Adrenal gland (tissue), 5 donors: ENCODE measurements at regions not wholly inside any gene's neighbourhood (a gene's known extent, or its start where the extent isn't known, plus 50 kb on each side); places are given as distances from the start of the nearest gene placed in this dataset.

Source experiments
- CTCF ChIP-seq, 6 experiments: fragments of 450-650 bp in 4 of 6; fragments of 200-600 bp in 2 of 6; sonication (generic) in 1 of 6; IDR thresholded peaks; 1 replicate in 5 of 6; 2 replicates in 1 of 6; pipeline versions ENCODE4 v1.5.1 to v1.8.0; 2016 to 2021; ENCODE audit warnings: antibody characterized with exemption in 6 of 6, mild to moderate bottlenecking in 2 of 6, moderate library complexity in 1 of 6
- POLR2A ChIP-seq, 2 donors: fragments of 450-650 bp; IDR thresholded peaks; one replicate each; pipeline ENCODE4 v1.6.1; 2017; ENCODE audit warnings: antibody characterized with exemption in 2 of 2, mild to moderate bottlenecking in 2 of 2, moderate library complexity in 1 of 2
- donor health status: DM: no; HTN: no; CAD: no.

DNA sequence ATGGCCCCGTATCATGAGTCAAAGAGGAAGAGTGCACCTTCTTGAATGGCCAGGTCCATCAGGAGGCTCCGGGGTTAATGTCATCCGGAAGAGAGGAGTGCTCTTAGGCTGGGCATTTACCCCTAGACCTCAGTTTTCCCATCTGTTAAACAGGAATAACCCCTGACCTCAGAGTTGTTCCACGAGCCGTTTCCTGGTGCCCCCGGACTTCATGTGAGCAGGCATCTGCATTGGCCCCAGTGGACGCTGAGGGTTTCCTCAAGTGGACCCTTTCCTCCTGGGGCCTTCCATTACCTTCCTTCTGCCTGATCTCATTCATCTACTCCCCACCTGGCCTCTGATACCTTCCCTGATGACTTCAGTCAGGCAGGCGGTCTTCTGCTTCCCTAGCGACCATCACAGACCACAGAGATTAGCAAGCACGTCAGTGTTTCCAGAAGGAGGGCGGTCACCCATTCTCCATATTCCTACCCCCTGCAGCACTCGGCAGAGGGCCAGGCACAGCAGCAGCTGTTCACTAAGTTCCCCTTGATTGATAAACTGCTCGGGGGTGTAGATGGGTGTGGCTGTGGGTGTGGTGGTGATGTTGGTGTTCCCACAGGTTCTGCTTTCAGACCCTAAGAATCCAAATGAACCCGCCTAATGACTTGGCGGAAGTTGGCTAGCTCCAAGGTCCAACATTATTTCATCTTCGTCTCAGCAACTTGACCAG lies 346.6 kb upstream of the TNRC6C start:
- no peak for TF ChIP-seq CTCF (IDR thresholded peaks at IDR 0.05)
- TF ChIP-seq POLR2A (IDR thresholded peaks at IDR 0.05): no peak
